ENCODE measurements at regions not wholly inside any gene's neighbourhood (a gene's known extent, or its start where the extent isn't known, plus 50 kb on each side); places are given as distances from the start of the nearest gene placed in this dataset.

GRCh38 chr2:241924069-241924908 lies 54.8 kb downstream of the RTP5 start:
- no peak for DNase-seq (ENCODE audit: low read depth)
- in situ Hi-C loops (cut with HindIII; ENCODE audit: low pct_unique_long_range_greater_than_20kb, low sequenced_read_pairs) = no loop called here

- DNase-seq (ENCODE audit: low read depth) = no peak
- in situ Hi-C loops (cut with HindIII; ENCODE audit: low pct_unique_long_range_greater_than_20kb, low sequenced_read_pairs) = no loop called here
These were observed 55.4 kb downstream of the RTP5 start for GRCh38 chr2:241924909-241925250.

GRCh38 chr2:241925277-241925676 lies 55.7 kb downstream of the RTP5 start:
- in situ Hi-C loops (cut with HindIII; ENCODE audit: low pct_unique_long_range_greater_than_20kb, low sequenced_read_pairs) = no loop called here
- DNase-seq (ENCODE audit: low read depth) = no peak

- no peak for DNase-seq (ENCODE audit: low read depth)
- in situ Hi-C loops (cut with HindIII; ENCODE audit: low pct_unique_long_range_greater_than_20kb, low sequenced_read_pairs) = no loop called here
These were observed 56.4 kb downstream of the RTP5 start for GRCh38 chr2:241925821-241926441.

- peak; percentile 7 for DNase-seq (ENCODE audit: low read depth)
- in situ Hi-C loops (cut with HindIII; ENCODE audit: low pct_unique_long_range_greater_than_20kb, low sequenced_read_pairs) = no loop called here
These were observed 57.2 kb downstream of the RTP5 start for GRCh38 chr2:241926541-241927311.

- no peak for DNase-seq (ENCODE audit: low read depth)
- in situ Hi-C loops (cut with HindIII; ENCODE audit: low pct_unique_long_range_greater_than_20kb, low sequenced_read_pairs) = no loop called here
These were observed 60.3 kb downstream of the RTP5 start for GRCh38 chr2:241929551-241930490.

- in situ Hi-C loops (cut with HindIII; ENCODE audit: low pct_unique_long_range_greater_than_20kb, low sequenced_read_pairs) = no loop called here
- no peak for DNase-seq (ENCODE audit: low read depth)
These were observed 61.8 kb downstream of the RTP5 start for GRCh38 chr2:241931084-241931975.

GRCh38 chr2:241931976-241932898 lies 62.7 kb downstream of the RTP5 start:
- in situ Hi-C loops (cut with HindIII; ENCODE audit: low pct_unique_long_range_greater_than_20kb, low sequenced_read_pairs) = no loop called here

GRCh38 chr2:241932899-241933178 lies 63.3 kb downstream of the RTP5 start:
- no peak for DNase-seq (ENCODE audit: low read depth)
- in situ Hi-C loops (cut with HindIII; ENCODE audit: low pct_unique_long_range_greater_than_20kb, low sequenced_read_pairs) = no loop called here

More at GRCh38 chr2:241931976-241932898, 62.7 kb downstream of the RTP5 start:
- DNase-seq (ENCODE audit: low read depth) = no peak

- DNase-seq (ENCODE audit: low read depth) = no peak
- in situ Hi-C loops (cut with HindIII; ENCODE audit: low pct_unique_long_range_greater_than_20kb, low sequenced_read_pairs) = no loop called here
These were observed 63.8 kb downstream of the RTP5 start for GRCh38 chr2:241933179-241933911.

GRCh38 chr2:241935314-241935713 lies 65.8 kb downstream of the RTP5 start:
- in situ Hi-C loops (cut with HindIII; ENCODE audit: low pct_unique_long_range_greater_than_20kb, low sequenced_read_pairs) = no loop called here
- peak; percentile 51 for DNase-seq (ENCODE audit: low read depth)

GRCh38 chr2:241935774-241936173 lies 66.2 kb downstream of the RTP5 start:
- no peak for DNase-seq (ENCODE audit: low read depth)
- in situ Hi-C loops (cut with HindIII; ENCODE audit: low pct_unique_long_range_greater_than_20kb, low sequenced_read_pairs) = no loop called here

GRCh38 chr2:241936457-241937133 lies 67.1 kb downstream of the RTP5 start:
- in situ Hi-C loops (cut with HindIII; ENCODE audit: low pct_unique_long_range_greater_than_20kb, low sequenced_read_pairs) = no loop called here
- no peak for DNase-seq (ENCODE audit: low read depth)

GRCh38 chr2:241937297-241937696 lies 67.8 kb downstream of the RTP5 start:
- in situ Hi-C loops (cut with HindIII; ENCODE audit: low pct_unique_long_range_greater_than_20kb, low sequenced_read_pairs) = no loop called here
- DNase-seq (ENCODE audit: low read depth) = no peak

GRCh38 chr2:241939541-241939940 lies 70.0 kb downstream of the RTP5 start:
- in situ Hi-C loops (cut with HindIII; ENCODE audit: low pct_unique_long_range_greater_than_20kb, low sequenced_read_pairs) = no loop called here
- no peak for DNase-seq (ENCODE audit: low read depth)
